NAMALWA (cell line): ENCODE measurements at regions not wholly inside any gene's neighbourhood (a gene's known extent, or its start where the extent isn't known, plus 50 kb on each side); places are given as distances from the start of the nearest gene placed in this dataset.
"Not testable (repeated sequence)": the region's sequence is repeated elsewhere in the genome, so short reads cannot be mapped to it uniquely, and the experiment has no call there.

Source experiments
- DNase-seq: peaks from one replicate; pipeline ENCODE4 v3.0.0-alpha.2; 2015; ENCODE audit warnings: low spot score

DNA sequence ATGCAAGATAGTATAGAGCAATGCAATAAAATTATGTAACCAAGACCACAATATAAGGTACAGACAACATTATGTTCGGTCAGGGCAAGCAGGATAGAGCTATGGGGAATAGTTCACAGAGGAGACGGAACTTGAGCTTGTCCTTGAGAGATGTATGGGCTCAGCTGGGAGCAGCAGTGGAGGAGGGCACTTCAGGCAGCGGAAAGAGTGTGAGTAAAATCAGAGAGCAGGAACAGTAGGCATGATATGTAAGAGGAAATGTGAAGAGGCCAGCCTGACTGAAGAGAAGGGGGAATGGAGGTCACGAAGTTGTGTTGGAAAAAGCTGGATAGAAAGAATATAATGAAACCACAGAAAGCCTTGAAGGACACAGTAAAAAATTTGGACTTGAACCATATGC is 217.2 kb upstream of the NOCT start:
- DNase-seq = no peak

DNA sequence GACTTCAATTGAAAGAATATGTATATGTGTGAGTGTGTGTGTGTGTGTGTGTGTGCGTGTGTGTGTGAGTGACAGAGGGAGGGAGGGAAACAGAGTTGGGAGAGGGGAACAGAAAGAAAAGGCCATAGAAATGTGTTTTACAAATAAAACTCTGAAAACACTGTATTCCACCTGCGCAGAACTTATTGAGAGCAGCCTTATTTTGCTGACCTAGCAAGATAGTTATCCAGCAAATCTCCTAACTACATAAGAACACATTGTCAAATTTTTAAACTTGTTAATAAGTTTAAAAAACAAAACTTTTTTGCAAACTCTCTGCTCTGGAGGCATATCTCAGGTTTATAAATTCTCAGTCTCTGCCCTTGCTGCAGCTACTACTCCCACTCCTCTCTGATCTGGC is 217.9 kb upstream of the NOCT start:
- DNase-seq = no peak

DNA sequence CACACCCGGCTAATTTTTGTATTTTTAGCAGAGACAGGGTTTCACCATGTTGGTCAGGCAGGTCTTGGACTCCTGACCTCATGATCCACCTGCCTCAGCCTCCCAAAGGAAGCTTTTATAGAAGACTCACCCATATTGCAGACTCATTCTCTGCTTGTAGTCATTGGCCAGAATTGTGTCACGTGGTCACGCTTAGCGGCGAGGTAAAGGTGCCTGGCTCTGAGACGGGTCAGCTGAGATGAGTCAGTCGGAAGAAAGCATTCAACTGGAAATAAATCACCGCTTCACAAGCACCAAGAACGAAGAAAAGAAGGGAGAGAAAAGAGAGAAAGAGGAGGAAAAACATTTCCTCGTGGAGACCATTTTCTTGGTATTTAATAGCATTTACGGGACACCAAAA is 218.8 kb upstream of the NOCT start:
- no peak for DNase-seq

DNA sequence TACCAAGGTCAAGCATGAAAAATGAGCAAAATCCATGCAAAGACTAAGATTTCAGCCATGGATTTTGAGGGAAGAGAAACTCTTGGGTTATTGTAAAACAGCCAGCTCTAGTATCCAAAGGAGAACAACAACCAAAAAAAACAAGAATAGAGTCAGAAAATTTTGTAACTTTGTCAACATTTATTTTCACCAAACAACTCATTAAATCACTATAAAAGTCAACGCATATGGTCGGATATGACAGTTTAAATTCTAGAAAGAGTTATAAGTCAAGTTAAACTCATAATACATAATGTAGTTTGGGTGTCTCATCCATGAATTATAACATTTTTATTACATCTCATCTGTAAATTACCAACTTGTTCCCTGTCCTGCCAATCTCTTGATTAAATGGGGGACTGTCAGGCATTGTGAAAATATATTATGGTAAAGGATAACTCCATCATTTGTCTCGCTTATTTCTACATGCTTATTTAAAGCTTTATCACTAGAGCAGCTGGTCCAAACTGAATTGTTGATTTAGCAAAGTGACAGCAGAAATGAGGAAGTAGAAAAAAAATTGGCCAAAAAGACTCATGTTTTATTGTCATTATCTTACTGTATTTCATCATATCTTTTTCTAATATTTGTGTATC is 224.8 kb upstream of the NOCT start:
- no peak for DNase-seq

DNA sequence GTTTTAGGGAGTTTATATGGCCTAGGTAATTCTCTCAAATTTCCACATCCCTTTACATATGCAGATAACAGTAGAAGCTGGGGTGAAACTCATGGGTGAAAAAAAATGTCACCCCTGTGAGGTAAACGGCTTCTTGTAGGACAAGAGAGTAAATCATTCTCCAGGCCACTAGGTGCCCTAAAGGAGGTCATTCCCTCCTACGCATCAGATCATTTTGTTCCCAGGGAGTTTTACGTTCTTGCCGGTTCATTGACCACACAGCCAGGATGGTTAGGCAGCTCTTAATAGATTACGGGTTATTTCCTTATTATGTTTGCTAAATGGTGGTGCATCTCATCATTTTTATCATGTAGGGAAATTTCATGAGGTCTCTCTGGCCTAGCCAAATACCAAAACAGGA is 225.8 kb upstream of the NOCT start:
- DNase-seq = no peak

DNA sequence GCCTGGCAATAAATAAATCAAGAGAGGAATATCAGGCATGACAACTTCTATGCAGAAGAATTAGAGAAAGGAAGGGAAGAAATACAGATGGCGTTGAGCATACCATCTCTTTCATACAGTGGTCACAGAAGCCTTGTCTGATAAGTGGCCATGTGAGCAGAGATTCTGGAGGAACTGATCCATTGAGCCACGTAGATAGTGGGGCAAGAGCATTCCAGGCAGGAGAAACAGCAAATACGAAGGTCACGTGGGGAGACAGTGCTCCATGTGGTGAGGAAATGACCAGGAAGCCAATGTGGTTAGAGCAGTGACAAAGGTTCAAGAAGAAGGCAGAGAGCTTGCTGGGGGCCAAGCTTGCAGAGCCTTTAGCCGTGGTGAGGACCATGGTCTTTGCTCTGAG is 226.7 kb upstream of the NOCT start:
- DNase-seq = no peak

DNA sequence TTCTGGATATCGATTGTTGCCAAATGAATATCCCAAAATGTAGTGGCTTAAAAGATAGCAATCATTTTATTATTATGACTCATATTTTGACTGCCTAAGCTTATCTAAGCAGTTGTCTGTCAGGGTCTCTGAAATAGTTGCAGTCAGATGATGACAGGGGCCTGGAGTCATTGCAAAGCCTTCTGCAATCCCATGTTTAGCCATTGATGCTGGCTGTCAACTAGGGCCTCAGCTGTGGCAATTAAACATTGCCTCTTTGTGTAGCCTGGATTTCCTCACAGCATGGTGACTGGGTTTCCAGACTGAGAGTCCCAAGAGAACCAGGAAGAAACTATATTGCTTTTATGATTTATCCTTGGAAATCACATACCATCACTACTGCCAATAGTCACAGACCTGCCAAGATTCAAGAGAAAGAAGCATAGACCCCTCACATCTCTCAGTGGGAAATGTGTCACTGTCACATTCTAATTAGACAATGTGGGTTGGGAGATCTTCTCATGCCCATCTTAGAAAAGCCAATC is 227.3 kb upstream of the NOCT start:
- no peak for DNase-seq

DNA sequence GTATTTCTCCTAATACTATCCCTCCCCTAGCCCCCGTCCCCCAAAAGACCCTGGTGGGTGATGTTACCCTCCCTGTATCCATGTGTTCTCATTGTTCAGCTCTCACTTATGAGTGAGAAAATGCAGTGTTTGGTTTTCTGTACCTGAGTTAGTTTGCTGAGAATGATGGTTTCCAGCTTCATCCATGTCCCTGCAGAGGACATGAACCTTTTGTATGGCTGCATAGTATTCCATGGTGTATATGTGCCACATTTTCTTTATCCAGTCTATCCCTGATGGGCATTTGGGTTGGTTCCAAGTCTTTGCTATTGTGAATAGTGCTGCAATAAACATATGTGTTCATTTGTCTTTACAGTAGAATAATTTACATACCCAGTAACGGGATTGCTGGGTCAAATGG is 235.8 kb upstream of the NOCT start:
- DNase-seq = not testable (repeated sequence)

DNA sequence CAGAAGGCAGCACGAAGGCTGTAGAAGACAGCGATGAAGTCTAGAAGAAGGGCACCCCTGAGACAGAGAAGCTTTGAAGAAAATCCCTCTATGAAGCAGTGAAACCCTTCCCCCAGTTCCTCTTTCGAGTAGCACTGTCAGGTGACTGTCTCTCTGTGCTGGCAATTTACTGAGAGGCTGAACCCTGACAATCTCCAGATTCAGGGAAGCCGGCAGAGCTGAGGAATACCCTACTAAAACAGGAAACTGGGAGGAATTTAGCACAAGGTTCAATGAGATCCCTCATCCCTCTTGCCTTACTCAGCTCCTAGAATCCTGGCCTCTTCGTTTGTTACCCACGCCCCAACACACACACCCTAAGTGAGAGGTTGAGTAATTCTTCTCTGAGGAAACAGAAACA is 239.7 kb upstream of the NOCT start:
- DNase-seq = peak; percentile 15

DNA sequence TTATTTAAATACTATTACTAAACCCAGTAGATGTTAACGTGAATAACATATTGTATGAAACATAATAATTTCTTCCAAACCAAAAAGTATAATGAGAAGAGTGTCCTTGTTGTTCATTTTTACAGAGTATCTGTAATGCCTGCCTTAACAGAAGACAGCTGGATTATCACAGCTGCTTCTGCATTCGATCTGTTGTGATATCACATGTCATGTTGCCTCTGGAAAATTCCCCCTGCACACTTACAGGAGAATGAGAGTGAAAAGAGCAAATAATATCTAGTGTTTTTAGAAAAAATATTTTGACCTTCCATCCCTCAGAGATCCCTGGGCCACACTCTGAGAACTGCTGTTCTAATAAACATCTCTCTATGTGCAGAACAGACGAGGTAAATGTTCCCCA is 240.1 kb upstream of the NOCT start:
- DNase-seq = no peak

DNA sequence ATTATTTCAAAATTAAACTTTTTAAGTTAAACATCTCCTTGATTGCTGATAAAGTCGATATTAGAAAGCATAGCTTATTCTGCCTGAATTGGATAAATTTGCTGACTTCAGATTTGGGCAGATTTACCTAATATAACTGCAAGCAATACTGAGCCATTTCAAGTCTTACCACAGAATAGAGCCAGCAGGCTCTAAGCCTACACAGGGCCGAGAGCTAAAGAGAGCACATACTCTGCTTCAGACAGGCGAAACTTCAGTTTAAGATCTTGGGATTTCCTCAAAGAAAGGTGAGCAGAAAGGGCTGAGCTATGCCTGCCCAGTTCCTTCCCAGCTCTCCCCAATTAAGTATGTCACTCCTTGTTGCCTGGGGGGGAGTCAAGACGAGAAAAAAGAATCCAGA is 240.6 kb upstream of the NOCT start:
- DNase-seq = no peak

DNA sequence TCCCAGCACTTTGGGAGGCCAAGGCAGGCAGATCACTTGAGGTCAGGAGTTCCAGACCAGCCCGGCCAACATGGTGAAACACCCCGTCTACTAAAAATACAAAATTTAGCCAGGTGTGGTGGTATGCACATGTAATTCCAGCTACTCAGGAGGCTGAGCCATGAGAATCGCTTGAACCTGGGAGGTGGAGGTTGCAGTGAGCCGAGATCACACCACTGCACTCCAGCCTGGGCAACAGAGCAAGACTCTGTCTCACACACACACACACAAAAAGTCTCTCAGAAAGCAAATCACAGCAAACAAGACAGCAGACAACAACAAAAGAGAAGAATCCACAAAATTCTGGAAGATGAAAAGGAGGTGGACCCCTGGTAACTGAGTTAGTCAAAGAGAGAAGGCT is 241.5 kb upstream of the NOCT start:
- DNase-seq = not testable (repeated sequence)

DNA sequence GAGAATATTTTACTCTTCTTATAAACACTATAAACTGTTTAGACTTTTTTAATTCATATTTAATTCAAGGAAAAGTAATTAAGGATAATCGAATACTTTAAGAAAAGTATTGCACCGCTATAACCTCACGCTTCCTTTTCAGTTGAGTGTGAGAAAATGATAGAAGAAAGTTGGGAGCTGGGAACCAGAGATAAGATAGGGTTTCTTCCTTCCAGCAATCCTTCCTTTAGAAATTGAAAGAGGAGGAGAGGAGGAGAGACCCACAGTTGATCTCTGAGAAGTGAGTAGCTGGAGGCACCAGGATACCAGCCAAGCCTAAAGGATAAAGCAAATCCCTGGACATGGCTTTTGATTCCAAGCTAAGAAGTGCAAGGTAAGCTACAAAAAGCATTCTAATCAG is 242.3 kb upstream of the NOCT start:
- DNase-seq = no peak

DNA sequence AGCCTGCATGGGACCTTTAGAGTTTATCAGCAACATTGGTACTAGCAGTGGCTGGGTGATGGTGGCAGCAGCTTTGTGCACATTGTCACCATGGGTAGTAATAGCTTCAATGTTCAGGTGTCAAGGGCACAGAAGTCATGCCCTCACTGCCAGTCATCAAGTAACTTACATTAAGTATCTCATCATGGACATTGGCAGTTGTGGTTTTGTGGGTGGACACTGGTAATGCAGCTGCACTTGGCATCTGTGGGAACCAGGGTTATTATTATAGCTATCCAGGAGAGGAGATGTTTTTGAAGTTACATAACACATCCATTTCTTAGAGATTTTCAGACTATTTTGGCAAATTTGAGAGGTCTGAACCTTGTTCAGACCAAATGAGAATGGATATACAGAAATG is 243.2 kb upstream of the NOCT start:
- no peak for DNase-seq

DNA sequence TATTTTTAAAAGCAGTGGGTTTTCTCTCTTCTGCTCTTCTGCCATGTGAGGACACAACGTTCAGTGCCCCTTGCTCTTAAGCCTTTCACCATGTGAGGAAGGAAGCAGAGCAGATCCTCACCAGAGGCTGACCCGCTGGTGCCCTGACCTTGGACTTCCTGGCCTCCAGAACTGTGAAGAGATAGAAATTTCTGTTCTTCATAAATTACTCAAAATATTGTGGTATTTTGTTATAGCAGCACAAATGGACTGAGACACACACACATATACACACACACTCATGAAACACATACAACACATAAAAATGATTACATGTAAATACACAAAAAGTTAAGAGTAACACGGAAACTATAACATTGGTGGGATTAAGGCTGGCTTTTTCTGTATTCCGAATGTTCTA is 244.8 kb upstream of the NOCT start:
- DNase-seq = no peak

DNA sequence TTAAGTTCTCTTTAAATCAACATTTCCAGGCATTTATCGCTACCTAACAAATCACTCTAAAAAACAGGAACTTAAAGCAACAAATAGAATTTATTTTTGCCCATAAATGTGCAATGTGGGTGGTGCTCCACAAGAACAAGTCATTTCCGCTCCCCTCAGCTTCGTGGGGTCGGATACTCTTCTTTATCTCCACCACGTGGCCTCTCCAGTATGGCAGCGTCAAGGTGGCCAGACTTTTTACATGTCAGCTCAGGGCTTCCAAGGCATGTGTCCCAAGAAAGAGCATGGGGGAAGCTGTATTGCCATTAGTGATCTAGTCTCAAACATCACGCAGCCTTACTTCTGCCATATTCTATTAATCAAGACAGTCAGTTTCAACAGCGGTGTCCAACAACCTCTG is 249.2 kb upstream of the NOCT start:
- DNase-seq = no peak

DNA sequence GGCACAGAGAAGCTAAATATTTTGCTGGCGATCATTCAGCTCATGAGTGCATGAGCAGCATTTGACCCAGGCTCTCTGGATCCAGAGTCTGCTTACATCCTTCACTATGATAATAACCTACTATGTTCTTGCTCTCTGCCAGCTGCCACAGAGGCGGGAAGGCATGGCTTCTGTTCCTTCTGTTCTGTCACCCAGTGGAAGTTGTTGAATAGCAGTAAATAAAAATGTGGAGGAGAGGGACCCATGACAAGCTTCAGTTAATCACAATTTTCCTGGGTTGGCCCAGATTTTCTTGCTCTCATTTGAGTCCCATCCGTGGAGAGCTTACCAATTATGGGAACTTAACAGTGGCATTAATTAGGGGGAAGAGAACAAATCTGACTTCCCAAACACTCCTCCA is 250.1 kb upstream of the NOCT start:
- no peak for DNase-seq

DNA sequence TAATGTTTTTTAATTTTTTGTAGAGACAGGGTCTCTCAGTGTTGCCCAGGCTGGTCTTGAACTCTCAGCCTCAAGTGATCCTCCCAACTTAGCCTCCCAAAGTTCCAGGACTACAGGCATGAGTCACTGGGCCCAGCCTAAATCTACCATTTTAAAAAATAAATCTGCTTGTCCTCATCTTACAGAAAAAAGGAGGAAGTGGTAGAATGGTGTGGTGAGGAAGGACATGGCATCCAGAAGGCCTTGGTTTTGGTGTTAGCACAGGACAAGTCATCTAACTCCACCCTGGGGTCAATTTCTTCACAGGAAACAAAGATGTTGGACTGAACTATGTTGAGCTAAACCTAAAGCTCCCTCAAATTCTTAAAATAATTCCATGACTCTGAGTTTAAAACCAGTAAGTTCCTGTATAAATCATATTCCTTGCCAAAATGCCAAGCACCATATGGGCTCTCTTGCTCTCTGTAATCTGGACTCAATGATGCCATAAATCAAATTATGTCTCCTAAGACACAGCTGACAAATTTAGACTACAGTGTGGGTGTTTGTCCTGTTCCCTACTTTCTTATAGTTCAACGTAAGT is 253.9 kb upstream of the NOCT start:
- no peak for DNase-seq

DNA sequence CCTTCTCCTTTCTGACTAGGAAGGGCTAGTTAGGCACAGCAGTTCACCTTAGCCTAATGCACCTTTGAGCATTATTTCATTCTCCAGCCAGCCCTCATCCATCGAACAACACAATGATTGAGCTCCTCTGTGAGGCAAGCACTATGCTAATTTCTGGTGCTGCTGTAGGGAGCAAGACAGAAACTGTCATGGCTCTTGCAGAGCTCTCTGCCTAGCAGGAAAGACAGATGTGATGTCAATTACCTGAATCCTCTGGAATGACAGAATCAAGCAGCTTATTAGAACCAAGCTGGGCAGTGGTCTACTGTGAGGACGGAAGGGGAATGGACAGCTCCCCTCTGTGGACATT is 256.1 kb upstream of the NOCT start:
- DNase-seq = no peak

DNA sequence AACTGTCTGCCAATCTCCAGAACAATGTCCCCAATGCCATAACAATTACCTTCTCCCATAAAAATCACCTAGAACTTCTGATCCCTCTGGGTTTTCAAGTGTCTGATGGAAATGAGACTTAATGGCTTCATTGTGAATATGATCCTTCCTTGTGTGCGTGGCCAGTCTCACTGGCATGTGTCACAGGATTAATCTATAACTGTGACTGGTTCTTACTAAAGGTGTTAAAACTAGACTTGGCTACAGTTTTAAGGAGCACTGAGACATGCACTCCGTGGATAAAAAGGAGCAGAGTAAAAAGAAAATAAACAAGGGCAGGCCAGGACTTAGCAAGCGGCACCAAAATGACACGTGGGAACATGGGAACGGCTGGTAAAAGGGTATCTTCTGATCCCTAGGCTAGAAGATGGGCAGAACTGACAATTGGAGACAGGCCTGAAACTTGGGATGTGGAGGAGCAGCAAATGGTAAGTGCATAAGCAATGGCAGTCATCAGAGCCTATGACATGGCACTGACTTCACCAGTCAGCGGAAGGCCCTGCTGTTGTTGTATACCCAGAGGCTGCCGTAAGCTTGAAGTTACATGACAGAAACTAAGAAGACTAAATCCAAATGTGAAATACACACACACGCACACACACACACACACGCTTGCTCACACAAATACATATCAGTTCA is 256.6 kb upstream of the NOCT start:
- no peak for DNase-seq

DNA sequence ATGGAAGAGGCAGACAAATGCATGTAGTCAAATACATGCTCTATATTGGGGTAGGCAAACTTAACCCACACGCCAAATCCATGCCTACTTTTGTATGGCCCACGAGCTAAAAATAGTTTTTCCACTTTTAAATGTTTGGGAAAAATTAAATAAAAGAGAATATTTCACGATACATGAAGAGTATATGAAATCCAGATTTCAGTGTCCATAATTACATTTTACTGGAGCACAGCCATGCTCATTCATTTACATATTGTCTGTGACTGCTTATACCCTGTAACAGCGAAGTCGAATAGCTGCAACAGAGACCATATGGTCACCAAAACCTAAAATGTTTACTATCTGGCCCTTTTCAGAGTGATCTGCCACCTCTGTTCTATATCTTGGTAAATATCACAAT is 257.4 kb upstream of the NOCT start:
- no peak for DNase-seq

DNA sequence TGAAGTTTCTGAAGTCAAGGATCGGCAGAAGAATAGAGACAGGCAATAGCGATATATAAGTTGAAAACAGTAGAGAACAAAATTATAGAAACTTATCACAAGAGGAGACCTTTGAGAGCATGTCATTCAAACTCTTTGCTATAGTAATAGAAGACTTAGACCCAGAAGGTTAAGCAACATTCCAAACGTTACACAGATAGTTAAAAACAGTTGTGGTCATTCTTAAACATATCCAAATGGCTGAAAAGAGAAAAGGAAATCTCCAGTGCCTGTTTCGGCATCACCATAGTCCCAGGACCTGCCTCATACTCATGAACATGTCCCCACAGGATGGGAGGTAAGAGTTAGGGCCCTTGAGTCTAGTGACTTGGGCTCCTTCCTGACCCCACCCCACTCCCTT is 258.1 kb upstream of the NOCT start:
- DNase-seq = no peak

DNA sequence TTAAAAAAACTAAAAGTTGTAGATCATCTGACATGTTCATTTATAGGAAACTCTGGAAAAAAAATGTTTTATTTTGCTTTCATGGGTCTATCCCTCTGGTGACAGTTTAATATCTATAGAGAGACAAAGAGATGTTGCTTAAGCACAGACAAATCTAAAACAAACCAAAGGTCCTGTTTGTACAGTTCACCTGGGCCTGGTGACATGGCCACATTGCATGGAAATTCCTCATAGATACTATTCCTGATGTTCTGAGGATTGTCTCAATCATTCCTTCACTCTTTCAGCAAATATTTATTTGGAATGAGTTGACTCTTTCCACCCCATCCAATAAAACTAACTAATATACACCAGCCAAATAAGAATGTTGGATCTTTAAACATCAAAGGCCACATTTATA is 259.1 kb upstream of the NOCT start:
- no peak for DNase-seq

DNA sequence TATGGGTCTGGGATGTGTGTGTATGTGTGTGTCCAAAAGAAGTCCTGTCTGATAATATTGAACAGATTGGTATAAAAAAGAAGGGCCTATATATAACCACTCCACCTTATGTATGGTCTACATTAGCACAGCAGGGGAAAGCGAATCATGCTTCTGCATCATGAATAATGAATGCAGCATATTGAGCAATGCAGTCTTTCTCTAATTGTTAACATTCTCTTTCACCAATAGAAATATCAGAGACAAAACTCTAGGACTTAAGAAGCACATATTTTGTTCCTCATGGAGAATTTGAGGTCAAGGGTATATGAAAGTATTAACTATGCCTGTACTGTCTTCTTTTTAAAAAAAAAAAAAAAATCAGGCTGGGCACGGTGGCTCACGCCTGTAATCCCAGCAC is 264.3 kb upstream of the NOCT start:
- DNase-seq = no peak
